HG03108 (cell line): ENCODE measurements at regions not wholly inside any gene's neighbourhood (a gene's known extent, or its start where the extent isn't known, plus 50 kb on each side); places are given as distances from the start of the nearest gene placed in this dataset.

Experiments used
- ATAC-seq: cut with Tn5 transposase; IDR thresholded peaks from one replicate; pipeline ENCODE4 v1.9.1; 2021; ENCODE audit warnings: moderate library complexity; ENCODE audit not compliant: unreplicated experiment

GRCh38 chr14:82510007-82510406 lies 976.4 kb upstream of the SEL1L start:
- no peak for ATAC-seq

DNA sequence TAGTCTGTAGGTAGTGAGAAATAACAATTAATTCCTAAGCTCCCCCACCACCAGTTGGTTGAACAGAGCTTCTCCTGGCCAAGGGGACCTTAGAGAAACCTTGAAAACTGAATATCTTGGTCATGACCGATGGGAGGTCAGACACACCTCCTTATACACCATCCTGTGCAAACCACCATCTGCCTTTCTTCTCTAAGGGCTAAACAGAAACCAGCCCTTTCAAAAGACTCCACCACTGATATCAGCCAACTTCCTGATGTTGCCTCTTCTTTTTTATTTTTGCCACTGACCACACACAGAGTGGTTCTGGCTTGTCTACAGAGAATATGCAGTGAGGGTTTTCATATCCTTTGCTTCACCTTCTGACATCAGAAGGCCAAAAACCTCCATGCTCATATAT lies 977.7 kb upstream of the SEL1L start:
- ATAC-seq = no peak

DNA sequence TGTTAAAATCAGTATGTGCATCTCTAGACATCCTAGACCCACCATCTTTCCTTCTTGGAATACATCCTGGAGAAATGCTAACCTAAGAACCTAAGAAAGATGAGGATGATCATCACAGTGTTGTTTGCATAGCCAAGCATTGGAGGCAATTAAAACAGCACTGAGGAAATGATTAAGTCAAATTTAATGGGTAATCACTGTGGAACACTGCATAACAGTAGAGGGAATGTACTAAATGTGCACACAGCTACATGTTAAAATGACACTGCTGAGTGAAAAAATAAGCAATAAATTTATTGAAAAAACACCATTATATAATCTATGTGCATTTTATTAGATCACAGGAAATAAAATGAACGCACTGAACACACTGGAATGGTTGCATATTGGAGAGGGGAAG lies 987.1 kb upstream of the SEL1L start:
- ATAC-seq = no peak

GRCh38 chr14:82521191-82521590 lies 987.5 kb upstream of the SEL1L start:
- ATAC-seq = no peak

- ATAC-seq = no peak
Measured at GRCh38 chr14:82528016-82528415, 994.4 kb upstream of the SEL1L start.

GRCh38 chr14:82533351-82533750 lies 999.7 kb upstream of the SEL1L start:
- no peak for ATAC-seq

- no peak for ATAC-seq
Measured at GRCh38 chr14:82536566-82536965, 1002.9 kb upstream of the SEL1L start.

DNA sequence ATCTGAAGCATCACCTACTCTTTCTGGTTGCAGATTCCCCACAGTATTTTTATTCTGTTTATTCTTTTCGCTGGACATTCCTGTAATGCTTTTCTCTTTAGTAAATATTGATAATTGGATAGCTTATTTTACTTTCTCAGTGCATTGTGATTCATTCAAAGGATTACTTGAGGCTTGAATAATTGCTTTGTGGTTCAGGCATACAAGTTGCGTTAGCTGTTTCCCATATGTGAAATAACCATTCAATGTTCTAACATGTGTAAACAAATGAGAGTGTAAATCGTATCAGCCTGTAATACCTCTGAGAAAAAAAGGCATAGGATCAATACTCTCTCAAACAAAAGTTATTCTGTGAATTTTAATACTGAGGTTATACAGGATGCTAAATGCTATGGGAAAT lies 1004.2 kb upstream of the SEL1L start:
- no peak for ATAC-seq

GRCh38 chr14:82546401-82546800 lies 1012.7 kb upstream of the SEL1L start:
- ATAC-seq = no peak

DNA sequence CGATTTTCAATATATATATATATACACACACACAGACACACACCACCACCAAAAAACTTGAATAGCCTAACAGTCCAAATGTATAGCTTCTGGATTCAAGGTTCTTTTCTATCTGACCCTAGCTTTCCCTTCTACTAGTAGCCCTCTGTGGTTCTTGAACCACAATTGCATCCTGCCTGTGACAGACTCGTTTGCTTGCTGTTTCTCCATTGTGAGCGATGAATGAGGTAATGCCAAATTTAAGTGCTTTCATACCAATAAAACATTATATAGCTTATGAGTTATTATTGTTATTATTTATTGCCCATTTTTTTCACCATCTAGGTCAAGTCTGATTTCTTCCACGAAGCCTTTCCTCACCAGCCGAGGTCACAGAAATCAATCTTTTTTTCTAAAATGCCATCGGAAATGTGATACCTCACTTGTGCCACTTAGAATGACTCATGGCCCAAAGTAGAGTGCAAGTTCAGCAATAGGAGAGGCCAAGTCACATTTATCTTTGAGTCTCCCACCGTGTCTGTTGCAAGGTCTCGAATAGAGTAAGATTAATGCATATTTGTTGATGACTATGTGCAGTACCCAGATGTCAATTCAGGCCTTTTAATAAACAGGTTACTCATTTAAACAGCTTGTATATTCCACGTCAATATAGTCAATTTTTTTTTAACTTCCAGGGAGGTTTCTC lies 1015.8 kb upstream of the SEL1L start:
- no peak for ATAC-seq

DNA sequence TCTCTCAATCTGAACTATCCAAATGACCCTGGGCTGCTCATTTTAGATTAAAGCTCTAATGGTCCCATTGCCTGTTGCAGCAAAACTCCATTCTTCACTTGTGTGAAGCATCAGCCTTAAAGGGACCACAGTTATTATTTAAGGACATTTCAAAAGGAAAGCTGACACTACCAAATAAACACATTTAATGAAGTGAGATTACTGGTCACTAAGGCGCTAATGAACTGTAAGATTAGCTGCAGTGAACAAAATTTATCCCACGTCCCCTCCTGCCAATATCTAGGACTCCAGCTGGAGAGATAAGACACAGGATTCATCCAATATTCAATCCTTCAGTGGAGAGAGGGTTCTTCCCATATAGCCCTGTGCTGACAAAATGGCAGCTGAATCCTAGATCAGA lies 1029.2 kb upstream of the SEL1L start:
- ATAC-seq = no peak

DNA sequence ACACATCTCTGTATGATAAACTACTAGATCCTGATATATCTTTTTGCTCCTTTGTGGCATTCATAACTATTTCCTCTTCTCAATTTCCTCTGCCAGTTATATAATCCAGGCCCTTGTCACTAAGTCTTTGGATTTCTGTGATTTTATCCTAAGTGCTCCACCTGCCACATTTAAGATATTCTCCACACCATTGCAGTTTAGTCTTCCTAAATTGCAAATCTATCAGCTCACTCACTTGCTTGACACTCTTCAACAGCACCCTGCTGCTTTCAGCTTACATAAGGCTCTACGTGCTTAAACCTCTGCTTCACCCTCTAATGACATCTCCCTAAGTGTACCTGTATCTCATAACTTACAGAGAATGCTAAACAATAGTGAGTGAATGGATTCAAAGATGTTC lies 1032.2 kb upstream of the SEL1L start:
- no peak for ATAC-seq

DNA sequence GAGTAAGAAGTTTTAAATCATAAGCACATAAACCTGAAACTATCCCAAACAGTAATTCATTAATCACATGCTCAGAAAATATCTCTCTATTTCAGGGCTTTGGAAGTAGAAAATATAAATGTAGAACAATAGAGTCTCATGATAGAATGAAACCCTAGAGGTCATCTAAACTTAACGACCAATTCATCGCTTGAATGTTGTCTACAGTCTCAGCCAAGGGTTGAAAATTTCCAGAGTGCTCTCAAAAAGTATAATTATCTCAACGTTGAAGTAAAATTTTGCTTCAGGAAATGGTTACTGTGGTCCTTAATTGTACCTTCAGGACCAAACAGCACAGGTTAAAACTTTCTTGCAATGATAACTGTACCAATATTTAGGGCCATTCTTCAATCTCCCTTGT lies 1053.6 kb upstream of the SEL1L start:
- no peak for ATAC-seq

DNA sequence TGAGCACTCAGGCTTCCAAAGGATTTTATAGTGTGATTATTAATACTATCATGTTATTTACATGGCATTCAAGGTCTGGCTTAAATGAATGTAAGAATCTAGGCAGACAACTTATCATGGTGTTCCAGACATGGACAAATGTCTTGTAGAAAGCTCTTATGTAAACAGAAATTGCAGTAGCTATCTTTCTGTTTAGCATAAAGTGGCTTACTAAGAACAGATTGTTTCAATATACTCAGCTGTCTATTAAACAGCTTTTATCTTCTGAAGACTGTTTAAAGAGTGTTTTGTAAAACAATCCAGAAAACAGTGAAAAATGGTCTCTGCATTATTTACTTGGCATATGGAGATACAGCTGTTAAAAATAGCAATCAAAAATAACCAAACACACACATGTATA lies 1061.8 kb upstream of the SEL1L start:
- ATAC-seq = no peak

GRCh38 chr14:82602794-82603193 lies 1069.1 kb upstream of the SEL1L start:
- no peak for ATAC-seq

- ATAC-seq = no peak
Measured at GRCh38 chr14:82604819-82605218, 1071.2 kb upstream of the SEL1L start.

DNA sequence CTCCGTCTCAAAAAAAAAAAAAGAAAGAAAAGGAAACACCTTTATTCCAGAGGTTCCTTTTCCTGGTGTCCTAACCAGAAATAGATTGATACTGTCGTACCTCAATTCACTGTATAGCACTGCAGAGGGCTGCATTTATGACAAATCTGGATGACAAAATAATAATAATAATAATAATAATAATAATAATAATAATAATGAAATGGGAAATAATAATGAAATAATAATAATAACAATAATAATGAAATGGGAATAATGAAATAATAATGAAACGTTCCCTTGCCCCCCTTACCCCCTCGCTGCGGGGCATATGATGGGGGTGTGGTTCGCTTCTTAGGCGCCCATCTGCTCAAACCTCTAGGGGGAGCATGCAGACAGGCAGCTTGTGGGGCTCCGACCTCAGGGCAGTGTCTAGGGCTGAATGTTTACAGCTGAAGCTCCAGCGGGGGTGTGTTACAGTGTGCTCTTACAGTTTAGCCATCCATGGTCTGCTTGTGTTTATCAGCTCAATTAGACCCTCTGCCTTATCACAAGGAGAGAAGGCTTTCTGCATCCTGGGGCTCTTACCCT lies 1088.3 kb upstream of the SEL1L start:
- ATAC-seq = no peak

GRCh38 chr14:82626156-82627066 lies 1092.8 kb upstream of the SEL1L start:
- ATAC-seq = no peak

GRCh38 chr14:82635915-82636314 lies 1102.3 kb upstream of the SEL1L start:
- no peak for ATAC-seq

DNA sequence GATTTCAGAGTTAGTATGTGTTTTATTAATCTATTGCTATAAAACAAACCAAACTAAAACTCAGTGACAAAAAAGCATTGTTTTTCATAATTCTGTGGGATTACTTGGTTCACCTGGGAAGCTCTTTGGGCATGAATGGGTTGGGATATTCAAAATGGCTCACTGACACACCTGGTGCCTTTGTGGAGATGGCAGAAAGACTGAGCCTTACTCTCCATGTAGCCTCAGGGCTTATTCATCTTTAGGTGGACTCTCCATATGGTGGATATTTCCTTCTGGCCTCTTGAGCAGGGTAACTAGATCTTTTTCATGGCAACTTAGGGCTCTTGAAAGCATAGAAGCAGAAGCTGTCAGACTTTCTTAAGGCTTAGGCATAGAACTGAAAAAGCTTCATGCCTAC lies 1102.8 kb upstream of the SEL1L start:
- ATAC-seq = no peak

- ATAC-seq = no peak
Measured at GRCh38 chr14:82641050-82641540, 1107.4 kb upstream of the SEL1L start.

DNA sequence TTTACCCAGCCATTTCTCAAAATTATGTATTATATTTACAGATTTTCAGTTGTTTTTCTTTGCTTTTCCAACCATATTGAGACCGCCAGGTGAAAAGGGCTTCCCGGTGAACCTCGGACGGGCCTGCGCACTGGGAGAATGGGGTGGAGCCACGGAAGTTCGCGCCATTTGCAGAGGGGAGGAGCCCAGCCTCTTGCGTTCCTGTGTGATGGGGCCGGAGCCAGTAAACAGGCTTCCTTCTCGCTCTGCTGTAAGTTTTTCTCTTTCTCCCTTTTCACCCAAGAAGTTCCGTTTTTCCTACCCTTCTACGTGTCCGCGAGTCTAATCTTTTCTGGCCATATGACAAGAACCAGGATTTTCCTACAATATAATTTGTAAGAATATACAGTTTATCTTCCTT lies 1108.8 kb upstream of the SEL1L start:
- ATAC-seq = no peak
